Astrocyte (in vitro differentiated cells and primary cell): ENCODE measurements at regions not wholly inside any gene's neighbourhood (a gene's known extent, or its start where the extent isn't known, plus 50 kb on each side); places are given as distances from the start of the nearest gene placed in this dataset.

Source experiments
- CTCF ChIP-seq: IDR thresholded peaks from 2 replicates; pipeline ENCODE4 v1.5.1; 2011; ENCODE audit warnings: low read depth, mild to moderate bottlenecking, inconsistent platforms, low read length, moderate library complexity; ENCODE audit not compliant: insufficient read depth
- EZH2 ChIP-seq: IDR thresholded peaks from 2 replicates; pipeline ENCODE4 v1.6.1; 2012; ENCODE audit warnings: mild to moderate bottlenecking, low read length, inconsistent platforms; ENCODE audit not compliant: insufficient read depth

GRCh38 chr5:143547342-143547741, 143.9 kb upstream of the NR3C1 start:
- no peak for TF ChIP-seq CTCF
- TF ChIP-seq EZH2 = no peak
